ENCODE measurements at regions not wholly inside any gene's neighbourhood (a gene's known extent, or its start where the extent isn't known, plus 50 kb on each side); places are given as distances from the start of the nearest gene placed in this dataset.
"Not testable (repeated sequence)": the region's sequence is repeated elsewhere in the genome, so short reads cannot be mapped to it uniquely, and the experiment has no call there.

GRCh38 chr17:52986056-52986662, 827.6 kb upstream of the CA10 start:
- Mint-ChIP-seq H3K4me1 (no peaks in the 10 kb centered on the region), H3K9me3 (peaks cover 9% of the 10 kb centered on the region), H3K27ac (no peak overlapping the region), H3K4me3 (no peak overlapping the region), H3K27me3 (no peaks in the 10 kb centered on the region), H3K36me3 (no peaks in the 10 kb centered on the region)
- ATAC-seq: no peak

- no peak overlapping the region for H3K27ac Mint-ChIP-seq
- peaks cover 9% of the 10 kb centered on the region for H3K9me3 Mint-ChIP-seq
- H3K4me3 Mint-ChIP-seq: no peak overlapping the region
- ATAC-seq: no peak
- H3K36me3 Mint-ChIP-seq: no peaks in the 10 kb centered on the region
- no peaks in the 10 kb centered on the region for H3K27me3 Mint-ChIP-seq
- H3K4me1 Mint-ChIP-seq: no peaks in the 10 kb centered on the region
Observed at GRCh38 chr17:52982331-52982730, 823.8 kb upstream of the CA10 start.

- H3K36me3 Mint-ChIP-seq: no peaks in the 10 kb centered on the region
- H3K9me3 Mint-ChIP-seq: peaks cover 6% of the 10 kb centered on the region
- H3K4me3 Mint-ChIP-seq: no peak overlapping the region
- no peak overlapping the region for H3K27ac Mint-ChIP-seq
- H3K27me3 Mint-ChIP-seq: no peaks in the 10 kb centered on the region
- ATAC-seq: no peak
- H3K4me1 Mint-ChIP-seq: no peaks in the 10 kb centered on the region
Observed at GRCh38 chr17:52979921-52980320, 821.4 kb upstream of the CA10 start.

- H3K4me3 Mint-ChIP-seq: no peak overlapping the region
- H3K9me3 Mint-ChIP-seq: peaks cover 12% of the 10 kb centered on the region
- ATAC-seq: no peak
- no peaks in the 10 kb centered on the region for H3K4me1 Mint-ChIP-seq
- no peak overlapping the region for H3K27ac Mint-ChIP-seq
- H3K27me3 Mint-ChIP-seq: no peaks in the 10 kb centered on the region
- H3K36me3 Mint-ChIP-seq: no peaks in the 10 kb centered on the region
Observed at GRCh38 chr17:52965856-52966255, 807.3 kb upstream of the CA10 start.

GRCh38 chr17:52961751-52962150, 803.2 kb upstream of the CA10 start:
- H3K27ac Mint-ChIP-seq, H3K4me3 Mint-ChIP-seq, H3K27me3 Mint-ChIP-seq, H3K4me1 Mint-ChIP-seq, H3K36me3 Mint-ChIP-seq, ATAC-seq: not testable (repeated sequence)
- H3K9me3 Mint-ChIP-seq: peaks cover 14% of the 10 kb centered on the region

- no peaks in the 10 kb centered on the region for H3K27me3 Mint-ChIP-seq
- H3K27ac Mint-ChIP-seq: no peak overlapping the region
- H3K4me3 Mint-ChIP-seq: no peak overlapping the region
- H3K36me3 Mint-ChIP-seq: no peaks in the 10 kb centered on the region
- H3K9me3 Mint-ChIP-seq: peaks cover 11% of the 10 kb centered on the region
- no peaks in the 10 kb centered on the region for H3K4me1 Mint-ChIP-seq
- ATAC-seq: no peak
Observed at GRCh38 chr17:52957411-52957810, 798.9 kb upstream of the CA10 start.

- H3K27me3 Mint-ChIP-seq: no peaks in the 10 kb centered on the region
- H3K9me3 Mint-ChIP-seq: peaks cover 5% of the 10 kb centered on the region
Observed at GRCh38 chr17:52947418-52947817, 788.9 kb upstream of the CA10 start.

GRCh38 chr17:52938623-52939230, 780.2 kb upstream of the CA10 start:
- ATAC-seq: no peak
- H3K9me3 Mint-ChIP-seq: peaks cover 17% of the 10 kb centered on the region

More at GRCh38 chr17:52947418-52947817, 788.9 kb upstream of the CA10 start:
- ATAC-seq: no peak
- Mint-ChIP-seq H3K27ac (no peak overlapping the region), H3K4me1 (no peaks in the 10 kb centered on the region), H3K4me3 (no peak overlapping the region), H3K36me3 (no peaks in the 10 kb centered on the region)

GRCh38 chr17:52930581-52930980, 772.1 kb upstream of the CA10 start:
- Mint-ChIP-seq H3K27me3 (no peaks in the 10 kb centered on the region), H3K4me1 (no peaks in the 10 kb centered on the region), H3K27ac (no peak overlapping the region), H3K4me3 (no peak overlapping the region), H3K9me3 (peaks cover 8% of the 10 kb centered on the region), H3K36me3 (no peaks in the 10 kb centered on the region)
- no peak for ATAC-seq

More at GRCh38 chr17:52938623-52939230, 780.2 kb upstream of the CA10 start:
- H3K27ac Mint-ChIP-seq: no peak overlapping the region
- H3K36me3 Mint-ChIP-seq: no peaks in the 10 kb centered on the region
- no peak overlapping the region for H3K4me3 Mint-ChIP-seq
- no peaks in the 10 kb centered on the region for H3K4me1 Mint-ChIP-seq
- no peaks in the 10 kb centered on the region for H3K27me3 Mint-ChIP-seq

GRCh38 chr17:52930145-52930544, 771.6 kb upstream of the CA10 start:
- Mint-ChIP-seq H3K27ac (no peak overlapping the region), H3K4me1 (no peaks in the 10 kb centered on the region), H3K27me3 (no peaks in the 10 kb centered on the region), H3K4me3 (no peak overlapping the region), H3K36me3 (no peaks in the 10 kb centered on the region), H3K9me3 (peaks cover 5% of the 10 kb centered on the region)
- no peak for ATAC-seq

GRCh38 chr17:52923658-52924057, 765.1 kb upstream of the CA10 start:
- no peak for ATAC-seq
- Mint-ChIP-seq H3K36me3 (no peaks in the 10 kb centered on the region), H3K27me3 (no peaks in the 10 kb centered on the region), H3K9me3 (peaks cover 3% of the 10 kb centered on the region), H3K4me1 (no peaks in the 10 kb centered on the region), H3K27ac (no peak overlapping the region), H3K4me3 (no peak overlapping the region)

- Mint-ChIP-seq H3K27ac (no peak overlapping the region), H3K27me3 (no peaks in the 10 kb centered on the region), H3K9me3 (peaks cover 5% of the 10 kb centered on the region), H3K4me1 (no peaks in the 10 kb centered on the region), H3K36me3 (no peaks in the 10 kb centered on the region), H3K4me3 (no peak overlapping the region)
- ATAC-seq: no peak
Observed at GRCh38 chr17:52899235-52899634, 740.7 kb upstream of the CA10 start.

GRCh38 chr17:52895272-52895671, 736.8 kb upstream of the CA10 start:
- no peak for ATAC-seq
- Mint-ChIP-seq H3K4me1 (no peaks in the 10 kb centered on the region), H3K27ac (no peak overlapping the region), H3K27me3 (no peaks in the 10 kb centered on the region), H3K4me3 (no peak overlapping the region), H3K9me3 (no peaks in the 10 kb centered on the region), H3K36me3 (no peaks in the 10 kb centered on the region)

- H3K36me3 Mint-ChIP-seq: no peaks in the 10 kb centered on the region
- ATAC-seq: no peak
- H3K27ac Mint-ChIP-seq: no peak overlapping the region
- H3K27me3 Mint-ChIP-seq: no peaks in the 10 kb centered on the region
- H3K4me1 Mint-ChIP-seq: no peaks in the 10 kb centered on the region
- no peaks in the 10 kb centered on the region for H3K9me3 Mint-ChIP-seq
- H3K4me3 Mint-ChIP-seq: no peak overlapping the region
Observed at GRCh38 chr17:52892334-52892733, 733.8 kb upstream of the CA10 start.

- H3K9me3 Mint-ChIP-seq: no peaks in the 10 kb centered on the region
- H3K4me1 Mint-ChIP-seq: no peaks in the 10 kb centered on the region
- no peak overlapping the region for H3K27ac Mint-ChIP-seq
- no peaks in the 10 kb centered on the region for H3K27me3 Mint-ChIP-seq
- H3K4me3 Mint-ChIP-seq: no peak overlapping the region
- no peak for ATAC-seq
- H3K36me3 Mint-ChIP-seq: no peaks in the 10 kb centered on the region
Observed at GRCh38 chr17:52885882-52886281, 727.4 kb upstream of the CA10 start.

- H3K4me3 Mint-ChIP-seq, H3K27ac Mint-ChIP-seq, H3K9me3 Mint-ChIP-seq, H3K27me3 Mint-ChIP-seq, H3K4me1 Mint-ChIP-seq, H3K36me3 Mint-ChIP-seq, ATAC-seq: not testable (repeated sequence)
Observed at GRCh38 chr17:52883907-52884491, 725.5 kb upstream of the CA10 start.
